ENCODE measurements at regions not wholly inside any gene's neighbourhood (a gene's known extent, or its start where the extent isn't known, plus 50 kb on each side); places are given as distances from the start of the nearest gene placed in this dataset.

DNA sequence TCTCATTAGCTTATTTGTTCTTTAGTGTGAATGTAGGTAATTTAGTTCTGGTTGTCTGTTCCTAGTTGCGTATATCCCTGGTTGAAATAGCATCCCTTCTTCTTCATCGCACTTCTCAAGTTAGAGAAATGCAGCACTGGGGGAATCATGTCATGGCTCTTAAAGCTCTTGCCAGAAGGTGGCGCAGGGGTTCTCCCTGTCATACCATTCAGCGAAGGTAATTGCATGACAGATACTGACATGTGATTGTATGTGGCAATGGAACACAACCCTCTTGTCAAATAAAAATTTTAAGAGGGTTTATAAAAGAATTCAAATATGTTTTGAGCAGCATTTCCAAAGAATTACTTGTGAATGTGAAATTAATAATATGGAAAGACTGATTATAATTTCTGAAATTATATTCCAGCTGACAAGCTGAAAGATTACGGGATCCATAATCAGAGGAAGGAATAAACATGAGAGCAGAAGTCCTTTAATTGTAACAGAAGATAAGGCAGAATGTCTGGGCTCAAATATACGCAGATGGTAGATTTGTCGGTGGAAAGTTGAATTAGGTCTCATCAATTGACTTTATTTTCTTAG, 411.7 kb downstream of the DSEL start:
- no peak for TF ChIP-seq POLR2A (IDR thresholded peaks at IDR 0.05)
- TF ChIP-seq, protein P1, sequence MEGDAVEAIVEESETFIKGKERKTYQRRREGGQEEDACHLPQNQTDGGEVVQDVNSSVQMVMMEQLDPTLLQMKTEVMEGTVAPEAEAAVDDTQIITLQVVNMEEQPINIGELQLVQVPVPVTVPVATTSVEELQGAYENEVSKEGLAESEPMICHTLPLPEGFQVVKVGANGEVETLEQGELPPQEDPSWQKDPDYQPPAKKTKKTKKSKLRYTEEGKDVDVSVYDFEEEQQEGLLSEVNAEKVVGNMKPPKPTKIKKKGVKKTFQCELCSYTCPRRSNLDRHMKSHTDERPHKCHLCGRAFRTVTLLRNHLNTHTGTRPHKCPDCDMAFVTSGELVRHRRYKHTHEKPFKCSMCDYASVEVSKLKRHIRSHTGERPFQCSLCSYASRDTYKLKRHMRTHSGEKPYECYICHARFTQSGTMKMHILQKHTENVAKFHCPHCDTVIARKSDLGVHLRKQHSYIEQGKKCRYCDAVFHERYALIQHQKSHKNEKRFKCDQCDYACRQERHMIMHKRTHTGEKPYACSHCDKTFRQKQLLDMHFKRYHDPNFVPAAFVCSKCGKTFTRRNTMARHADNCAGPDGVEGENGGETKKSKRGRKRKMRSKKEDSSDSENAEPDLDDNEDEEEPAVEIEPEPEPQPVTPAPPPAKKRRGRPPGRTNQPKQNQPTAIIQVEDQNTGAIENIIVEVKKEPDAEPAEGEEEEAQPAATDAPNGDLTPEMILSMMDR (IDR thresholded peaks at IDR 0.05 in 4 of 5, conservative IDR thresholded peaks at IDR 0.05 in 1 of 5), result peak in 2 of 5 experiments; percentile 35 to 43

Measured in gastrocnemius medialis (tissue), 4 donors.